ENCODE measurements at regions not wholly inside any gene's neighbourhood (a gene's known extent, or its start where the extent isn't known, plus 50 kb on each side); places are given as distances from the start of the nearest gene placed in this dataset.

- TF ChIP-seq CTCF (conservative IDR thresholded peaks at IDR 0.05; ENCODE audit: low read depth, low read length) = no peak
- H3K36me3 ChIP-seq (ENCODE audit: insufficient read depth) = no peaks in the 10 kb centered on the region
- no peaks in the 10 kb centered on the region for H4K20me1 ChIP-seq (ENCODE audit: insufficient read depth)
- no peaks in the 10 kb centered on the region for H3K79me2 ChIP-seq (ENCODE audit: insufficient read depth, low read depth)
- no peak overlapping the region for H3K4me3 ChIP-seq (IDR thresholded peaks at IDR 0.05; ENCODE audit: insufficient read depth, low read depth, low read length)
- H3K27ac ChIP-seq = no peak overlapping the region
- no peak overlapping the region for H3K4me2 ChIP-seq
- H2AFZ ChIP-seq (ENCODE audit: low read depth) = no peak overlapping the region
- H3K4me1 ChIP-seq (ENCODE audit: low read depth, poor library complexity, severe bottlenecking) = no peaks in the 10 kb centered on the region
- H3K9ac ChIP-seq = no peak overlapping the region
- no peaks in the 10 kb centered on the region for H3K27me3 ChIP-seq (ENCODE audit: insufficient read depth, low read depth)
These were observed 218.0 kb upstream of the GALNT17 start for GRCh38 chr7:70913924-70914323.

DNA sequence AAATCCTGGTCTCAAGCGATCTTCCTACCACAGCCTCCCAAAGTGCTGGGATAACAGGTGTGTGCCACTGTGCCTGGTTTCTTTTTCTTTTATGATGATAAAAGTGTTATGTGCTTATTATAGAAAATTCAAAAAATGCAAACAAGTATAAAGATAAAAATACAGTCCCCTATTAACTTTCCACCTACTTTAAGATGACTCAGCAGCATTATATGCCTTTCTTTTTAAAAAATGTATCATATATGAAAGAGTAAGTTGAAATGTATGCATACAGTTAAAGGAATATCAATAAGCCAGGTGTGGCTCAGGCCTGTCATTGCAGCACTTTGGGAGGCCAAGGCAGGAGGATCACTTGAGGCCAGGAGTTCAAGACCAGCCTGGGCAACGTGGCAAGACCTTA lies 216.9 kb upstream of the GALNT17 start:
- Histone ChIP-seq H3K4me3 (IDR thresholded peaks at IDR 0.05; ENCODE audit: insufficient read depth, low read depth, low read length) (no peak overlapping the region), H3K4me1 (ENCODE audit: low read depth, poor library complexity, severe bottlenecking) (no peaks in the 10 kb centered on the region), H4K20me1 (ENCODE audit: insufficient read depth) (no peaks in the 10 kb centered on the region), H3K27me3 (ENCODE audit: insufficient read depth, low read depth) (no peaks in the 10 kb centered on the region), H3K4me2 (no peak overlapping the region), H3K27ac (no peak overlapping the region), H3K9ac (no peak overlapping the region), H2AFZ (ENCODE audit: low read depth) (no peak overlapping the region), H3K36me3 (ENCODE audit: insufficient read depth) (no peaks in the 10 kb centered on the region), H3K79me2 (ENCODE audit: insufficient read depth, low read depth) (no peaks in the 10 kb centered on the region)
- TF ChIP-seq CTCF (conservative IDR thresholded peaks at IDR 0.05; ENCODE audit: low read depth, low read length) = no peak

- Histone ChIP-seq H3K27ac (no peak overlapping the region), H2AFZ (ENCODE audit: low read depth) (no peak overlapping the region), H3K4me3 (IDR thresholded peaks at IDR 0.05; ENCODE audit: insufficient read depth, low read depth, low read length) (no peak overlapping the region), H3K9ac (no peak overlapping the region), H3K4me2 (no peak overlapping the region), H3K4me1 (ENCODE audit: low read depth, poor library complexity, severe bottlenecking) (no peaks in the 10 kb centered on the region), H3K79me2 (ENCODE audit: insufficient read depth, low read depth) (no peaks in the 10 kb centered on the region), H3K36me3 (ENCODE audit: insufficient read depth) (no peaks in the 10 kb centered on the region), H4K20me1 (ENCODE audit: insufficient read depth) (no peaks in the 10 kb centered on the region), H3K27me3 (ENCODE audit: insufficient read depth, low read depth) (no peaks in the 10 kb centered on the region)
- no peak for TF ChIP-seq CTCF (conservative IDR thresholded peaks at IDR 0.05; ENCODE audit: low read depth, low read length)
These were observed 212.4 kb upstream of the GALNT17 start for GRCh38 chr7:70919481-70920073.

- no peaks in the 10 kb centered on the region for H4K20me1 ChIP-seq (ENCODE audit: insufficient read depth)
- H2AFZ ChIP-seq (ENCODE audit: low read depth) = no peak overlapping the region
- no peak overlapping the region for H3K27ac ChIP-seq
- H3K36me3 ChIP-seq (ENCODE audit: insufficient read depth) = no peaks in the 10 kb centered on the region
- no peak for TF ChIP-seq CTCF (conservative IDR thresholded peaks at IDR 0.05; ENCODE audit: low read depth, low read length)
- H3K4me2 ChIP-seq = no peak overlapping the region
- no peaks in the 10 kb centered on the region for H3K79me2 ChIP-seq (ENCODE audit: insufficient read depth, low read depth)
- no peaks in the 10 kb centered on the region for H3K27me3 ChIP-seq (ENCODE audit: insufficient read depth, low read depth)
- no peaks in the 10 kb centered on the region for H3K4me1 ChIP-seq (ENCODE audit: low read depth, poor library complexity, severe bottlenecking)
- H3K9ac ChIP-seq = no peak overlapping the region
- no peak overlapping the region for H3K4me3 ChIP-seq (IDR thresholded peaks at IDR 0.05; ENCODE audit: insufficient read depth, low read depth, low read length)
These were observed 211.1 kb upstream of the GALNT17 start for GRCh38 chr7:70920876-70921275.

All from KMS-11 (cell line).